ENCODE measurements at regions not wholly inside any gene's neighbourhood (a gene's known extent, or its start where the extent isn't known, plus 50 kb on each side); places are given as distances from the start of the nearest gene placed in this dataset.

- ChIA-PET POLR2A (no interaction called here), CTCF (no interaction called here)
- H3K9me3 ChIP-seq (ENCODE audit: control insufficient read depth, insufficient read depth, low read depth, low read length) = no peaks in the 10 kb centered on the region
- H3K4me3 ChIP-seq (ENCODE audit: low read depth, low read length) = no peak overlapping the region
- no peaks in the 10 kb centered on the region for H3K36me3 ChIP-seq (ENCODE audit: control insufficient read depth in 2 of 2, insufficient read depth in 1 of 2, low read length in 2 of 2)
- no peak for TF ChIP-seq PRDM10 (tag by site-specific recombination; IDR thresholded peaks at IDR 0.05)
- peak; percentile 74; the same call in 1 of the 2 replicates for TF ChIP-seq ZNF146 (tag by site-specific recombination; IDR thresholded peaks at IDR 0.05)
- TF ChIP-seq, protein P1, sequence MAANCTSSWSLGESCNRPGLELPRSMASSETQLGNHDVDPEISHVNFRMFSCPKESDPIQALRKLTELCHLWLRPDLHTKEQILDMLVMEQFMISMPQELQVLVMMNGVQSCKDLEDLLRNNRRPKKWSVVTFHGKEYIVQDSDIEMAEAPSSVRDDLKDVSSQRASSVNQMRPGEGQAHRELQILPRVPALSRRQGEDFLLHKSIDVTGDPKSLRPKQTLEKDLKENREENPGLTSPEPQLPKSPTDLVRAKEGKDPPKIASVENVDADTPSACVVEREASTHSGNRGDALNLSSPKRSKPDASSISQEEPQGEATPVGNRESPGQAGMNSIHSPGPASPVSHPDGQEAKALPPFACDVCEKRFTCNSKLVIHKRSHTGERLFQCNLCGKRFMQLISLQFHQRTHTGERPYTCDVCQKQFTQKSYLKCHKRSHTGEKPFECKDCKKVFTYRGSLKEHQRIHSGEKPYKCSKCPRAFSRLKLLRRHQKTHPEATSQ (tag by site-specific recombination; IDR thresholded peaks at IDR 0.05) = peak; percentile 22; the same call in 1 of the 2 replicates
- H3K4me1 ChIP-seq (ENCODE audit: control insufficient read depth, insufficient read depth, low read length) = peaks cover 10% of the 10 kb centered on the region
- H3K27ac ChIP-seq (ENCODE audit: extremely low read depth, low read depth, low read length) = no peak overlapping the region
Observed at GRCh38 chr12:93158065-93158843, 219.5 kb upstream of the NUDT4 start.

DNA sequence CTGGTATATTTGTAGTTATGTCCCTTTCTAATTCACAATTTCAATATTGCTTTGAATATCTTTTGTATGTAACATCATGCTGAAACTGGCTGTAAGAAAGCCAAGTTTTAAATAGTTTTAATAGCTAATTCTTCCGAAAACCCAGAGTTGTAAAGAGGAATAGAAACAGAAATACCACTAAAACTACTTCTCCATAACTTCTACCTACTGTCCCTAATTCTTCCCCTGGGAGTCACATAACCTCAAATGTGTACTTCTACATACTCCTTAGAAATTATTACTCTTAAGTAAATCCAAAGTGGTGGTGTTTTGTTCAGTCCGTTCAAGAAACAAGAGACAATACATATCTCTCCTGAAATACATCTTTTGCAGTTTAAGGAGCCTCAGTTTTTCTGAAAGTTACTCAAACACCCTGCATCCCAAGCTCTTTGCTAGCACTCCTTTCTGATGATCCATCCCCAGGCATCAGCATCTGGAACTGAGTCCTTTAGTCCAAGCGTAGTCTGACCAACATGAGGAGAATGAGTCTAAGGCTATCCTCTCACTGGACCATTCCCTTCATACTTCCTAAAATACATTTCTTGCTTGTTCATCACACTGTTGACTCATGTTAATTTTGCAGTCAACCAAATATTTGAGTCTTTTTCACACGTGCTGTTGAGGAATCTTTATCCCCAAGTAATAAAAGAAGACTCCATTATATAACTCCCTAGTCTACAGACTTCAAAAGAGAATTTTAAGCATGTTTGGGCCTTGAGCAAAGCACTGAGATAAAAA is 214.3 kb upstream of the NUDT4 start:
- TF ChIP-seq SCRT1 (tag by site-specific recombination; IDR thresholded peaks at IDR 0.05; ENCODE audit: borderline replicate concordance) (no peak), KLF10 (tag by site-specific recombination; IDR thresholded peaks at IDR 0.05) (no peak), KLF9 (tag by site-specific recombination; IDR thresholded peaks at IDR 0.05; ENCODE audit: low read depth) (no peak), ZNF768 (tag by site-specific recombination; IDR thresholded peaks at IDR 0.05) (no peak), ZNF214 (tag by site-specific recombination; IDR thresholded peaks at IDR 0.05; ENCODE audit: borderline replicate concordance) (no peak), ZNF148 (tag by site-specific recombination; IDR thresholded peaks at IDR 0.05; ENCODE audit: borderline replicate concordance) (no peak), ZBTB44 (tag by site-specific recombination; IDR thresholded peaks at IDR 0.05) (no peak), ZSCAN18 (tag by site-specific recombination; IDR thresholded peaks at IDR 0.05) (no peak), ZNF16 (tag by site-specific recombination; IDR thresholded peaks at IDR 0.05; ENCODE audit: low read depth) (no peak), ZNF140 (tag by site-specific recombination; IDR thresholded peaks at IDR 0.05) (no peak), ZNF239 (tag by site-specific recombination; IDR thresholded peaks at IDR 0.05) (no peak), GFI1B (tag by site-specific recombination; IDR thresholded peaks at IDR 0.05) (no peak)
- TF ChIP-seq, protein P2, sequence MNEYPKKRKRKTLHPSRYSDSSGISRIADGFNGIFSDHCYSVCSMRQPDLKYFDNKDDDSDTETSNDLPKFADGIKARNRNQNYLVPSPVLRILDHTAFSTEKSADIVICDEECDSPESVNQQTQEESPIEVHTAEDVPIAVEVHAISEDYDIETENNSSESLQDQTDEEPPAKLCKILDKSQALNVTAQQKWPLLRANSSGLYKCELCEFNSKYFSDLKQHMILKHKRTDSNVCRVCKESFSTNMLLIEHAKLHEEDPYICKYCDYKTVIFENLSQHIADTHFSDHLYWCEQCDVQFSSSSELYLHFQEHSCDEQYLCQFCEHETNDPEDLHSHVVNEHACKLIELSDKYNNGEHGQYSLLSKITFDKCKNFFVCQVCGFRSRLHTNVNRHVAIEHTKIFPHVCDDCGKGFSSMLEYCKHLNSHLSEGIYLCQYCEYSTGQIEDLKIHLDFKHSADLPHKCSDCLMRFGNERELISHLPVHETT (tag by site-specific recombination; IDR thresholded peaks at IDR 0.05) = no peak
- ChIA-PET CTCF (no interaction called here), POLR2A (no interaction called here)
- Histone ChIP-seq H3K4me3 (ENCODE audit: low read depth, low read length) (no peak overlapping the region), H3K9me3 (ENCODE audit: control insufficient read depth, insufficient read depth, low read depth, low read length) (no peaks in the 10 kb centered on the region), H3K4me1 (ENCODE audit: control insufficient read depth, insufficient read depth, low read length) (no peaks in the 10 kb centered on the region), H3K27ac (ENCODE audit: extremely low read depth, low read depth, low read length) (no peak overlapping the region), H3K36me3 (ENCODE audit: control insufficient read depth in 2 of 2, insufficient read depth in 1 of 2, low read length in 2 of 2) (no peaks in the 10 kb centered on the region)

All from HEK293 (cell line).